Chondrocyte (in vitro differentiated cells): ENCODE measurements at regions not wholly inside any gene's neighbourhood (a gene's known extent, or its start where the extent isn't known, plus 50 kb on each side); places are given as distances from the start of the nearest gene placed in this dataset.

Experiments
- DNase-seq: peaks from one replicate; pipeline ENCODE4 v3.0.0; 2021; ENCODE audit warnings: mixed read lengths, low spot score
- H3K27ac Mint-ChIP-seq: one replicate; pipeline ENCODE4 v1.8.0; 2021; ENCODE audit warnings: mild to moderate bottlenecking, moderate library complexity, mixed read lengths; ENCODE audit not compliant: unreplicated experiment
- H3K27me3 Mint-ChIP-seq: 2 replicates; pipeline ENCODE4 v1.8.0; 2021; ENCODE audit warnings: low read depth, mixed read lengths
- H3K36me3 Mint-ChIP-seq: 2 replicates; pipeline ENCODE4 v1.8.0; 2021; ENCODE audit warnings: low read depth, mixed read lengths
- H3K4me1 Mint-ChIP-seq: 2 replicates; pipeline ENCODE4 v1.8.0; 2021; ENCODE audit warnings: low read depth, mild to moderate bottlenecking, mixed read lengths
- H3K4me3 Mint-ChIP-seq: one replicate; pipeline ENCODE4 v1.8.0; 2021; ENCODE audit warnings: mild to moderate bottlenecking, moderate library complexity, mixed read lengths; ENCODE audit not compliant: unreplicated experiment
- H3K9me3 Mint-ChIP-seq: 2 replicates; pipeline ENCODE4 v1.8.0; 2021; ENCODE audit warnings: low read depth, mixed read lengths
- TF ChIP-seq, protein P1 (sequence below): fragments of 200-600 bp; sonication (generic); IDR thresholded peaks from 2 replicates; pipeline ENCODE4 v1.5.0; 2021; ENCODE audit warnings: antibody characterized with exemption, mild to moderate bottlenecking, moderate library complexity

DNA sequence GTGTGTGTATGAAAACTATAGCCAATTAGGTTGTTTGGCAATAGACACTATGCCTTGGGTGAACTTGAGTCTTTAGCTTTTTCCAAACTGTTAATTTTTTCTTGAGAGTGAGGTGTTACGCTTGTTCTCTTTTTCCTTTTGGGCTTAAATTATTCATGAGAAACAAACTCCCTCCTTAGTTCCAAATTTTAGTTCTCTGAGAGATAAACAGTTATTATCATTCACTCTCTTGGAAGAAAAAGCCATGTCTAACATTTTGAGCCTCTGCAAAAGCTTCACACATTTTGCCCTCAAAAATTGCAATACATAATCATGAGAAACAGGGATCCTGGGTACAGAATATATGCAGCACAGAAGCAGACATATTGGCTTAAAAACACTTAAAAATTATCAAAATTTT, 1353.9 kb upstream of the MAP3K7 start:
- H3K36me3 Mint-ChIP-seq = no peaks in the 10 kb centered on the region
- H3K9me3 Mint-ChIP-seq = peaks cover 3% of the 10 kb centered on the region
- H3K4me1 Mint-ChIP-seq = no peaks in the 10 kb centered on the region
- H3K27me3 Mint-ChIP-seq = no peaks in the 10 kb centered on the region
- TF ChIP-seq, protein P1, sequence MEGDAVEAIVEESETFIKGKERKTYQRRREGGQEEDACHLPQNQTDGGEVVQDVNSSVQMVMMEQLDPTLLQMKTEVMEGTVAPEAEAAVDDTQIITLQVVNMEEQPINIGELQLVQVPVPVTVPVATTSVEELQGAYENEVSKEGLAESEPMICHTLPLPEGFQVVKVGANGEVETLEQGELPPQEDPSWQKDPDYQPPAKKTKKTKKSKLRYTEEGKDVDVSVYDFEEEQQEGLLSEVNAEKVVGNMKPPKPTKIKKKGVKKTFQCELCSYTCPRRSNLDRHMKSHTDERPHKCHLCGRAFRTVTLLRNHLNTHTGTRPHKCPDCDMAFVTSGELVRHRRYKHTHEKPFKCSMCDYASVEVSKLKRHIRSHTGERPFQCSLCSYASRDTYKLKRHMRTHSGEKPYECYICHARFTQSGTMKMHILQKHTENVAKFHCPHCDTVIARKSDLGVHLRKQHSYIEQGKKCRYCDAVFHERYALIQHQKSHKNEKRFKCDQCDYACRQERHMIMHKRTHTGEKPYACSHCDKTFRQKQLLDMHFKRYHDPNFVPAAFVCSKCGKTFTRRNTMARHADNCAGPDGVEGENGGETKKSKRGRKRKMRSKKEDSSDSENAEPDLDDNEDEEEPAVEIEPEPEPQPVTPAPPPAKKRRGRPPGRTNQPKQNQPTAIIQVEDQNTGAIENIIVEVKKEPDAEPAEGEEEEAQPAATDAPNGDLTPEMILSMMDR = no peak
- no peak overlapping the region for H3K4me3 Mint-ChIP-seq
- H3K27ac Mint-ChIP-seq = no peak overlapping the region
- no peak for DNase-seq

DNA sequence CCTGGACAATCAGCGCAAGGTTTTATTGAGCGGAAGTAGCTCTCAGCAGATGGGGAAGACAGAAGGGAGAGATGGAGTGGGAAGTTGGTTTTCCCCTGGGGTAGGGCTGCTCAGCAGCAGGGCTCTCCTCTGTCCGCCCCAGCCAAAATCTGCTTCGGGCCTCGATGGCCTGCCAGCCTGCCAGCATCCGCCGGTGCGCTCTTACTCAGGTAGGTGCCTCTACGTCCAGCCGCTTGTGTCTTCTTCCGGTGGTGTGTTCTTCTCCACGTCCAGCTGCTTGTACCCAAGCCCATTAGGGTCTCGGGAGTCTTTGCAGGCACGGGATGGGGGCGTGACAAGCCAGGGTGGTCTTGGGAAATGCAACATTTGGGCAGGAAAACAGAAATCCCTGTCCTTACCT, 1340.0 kb upstream of the MAP3K7 start:
- H3K27me3 Mint-ChIP-seq = no peaks in the 10 kb centered on the region
- peaks cover 6% of the 10 kb centered on the region for H3K36me3 Mint-ChIP-seq
- TF ChIP-seq, protein P1 = no peak

DNA sequence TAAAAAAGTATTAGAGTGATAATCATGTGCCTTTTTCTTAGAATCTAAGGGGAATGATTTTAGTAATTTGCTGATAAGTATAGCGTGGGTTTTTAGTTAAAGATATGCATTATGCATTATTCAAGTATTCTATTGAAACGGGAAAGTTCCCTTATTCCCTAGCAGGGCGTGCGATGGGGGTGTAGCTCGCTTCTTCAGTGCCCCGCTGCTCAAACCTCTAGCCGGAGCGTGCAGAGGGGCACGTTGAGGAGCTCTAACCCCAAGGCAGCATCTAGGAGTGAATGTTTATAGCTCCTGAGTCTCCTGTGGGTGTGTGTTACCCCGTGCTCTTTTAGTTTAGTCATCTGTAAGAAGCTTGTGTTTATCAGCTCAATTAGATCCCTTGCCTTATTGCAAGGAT, 1339.5 kb upstream of the MAP3K7 start:
- H3K9me3 Mint-ChIP-seq = peaks cover 23% of the 10 kb centered on the region
- no peaks in the 10 kb centered on the region for H3K27me3 Mint-ChIP-seq
- no peak overlapping the region for H3K27ac Mint-ChIP-seq
- no peak for DNase-seq
- no peaks in the 10 kb centered on the region for H3K4me1 Mint-ChIP-seq
- no peak overlapping the region for H3K4me3 Mint-ChIP-seq
- H3K36me3 Mint-ChIP-seq = peaks cover 6% of the 10 kb centered on the region
- TF ChIP-seq, protein P1 = no peak

More for the DNA sequence above, 1340.0 kb upstream of the MAP3K7 start:
- peak; percentile 60 for DNase-seq
- Mint-ChIP-seq H3K4me3 (no peak overlapping the region), H3K9me3 (peaks cover 23% of the 10 kb centered on the region), H3K4me1 (no peaks in the 10 kb centered on the region), H3K27ac (no peak overlapping the region)

DNA sequence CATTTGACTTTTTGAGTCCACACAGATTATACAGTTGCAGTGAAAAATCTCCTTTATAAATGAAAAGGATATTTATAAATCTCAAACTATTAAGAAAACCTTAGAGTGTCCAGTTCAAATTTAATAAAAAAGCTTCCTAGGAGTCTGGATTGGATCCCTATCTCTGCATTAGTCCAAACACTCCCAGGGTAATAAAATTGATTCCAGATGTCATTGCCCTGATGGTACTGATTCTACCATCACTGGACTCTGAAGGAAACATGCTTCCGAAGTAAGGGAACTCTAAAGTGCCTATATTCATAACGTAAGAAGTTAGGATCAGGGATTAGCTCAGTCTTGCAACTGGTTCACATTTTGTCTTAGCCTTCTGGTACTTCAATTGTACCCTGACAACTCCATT, 1325.1 kb upstream of the MAP3K7 start:
- peaks cover 2% of the 10 kb centered on the region for H3K36me3 Mint-ChIP-seq
- H3K4me1 Mint-ChIP-seq = no peaks in the 10 kb centered on the region
- H3K27ac Mint-ChIP-seq = no peak overlapping the region
- no peak overlapping the region for H3K4me3 Mint-ChIP-seq
- no peak for DNase-seq
- no peaks in the 10 kb centered on the region for H3K27me3 Mint-ChIP-seq
- peaks cover 8% of the 10 kb centered on the region for H3K9me3 Mint-ChIP-seq
- TF ChIP-seq, protein P1 = no peak

DNA sequence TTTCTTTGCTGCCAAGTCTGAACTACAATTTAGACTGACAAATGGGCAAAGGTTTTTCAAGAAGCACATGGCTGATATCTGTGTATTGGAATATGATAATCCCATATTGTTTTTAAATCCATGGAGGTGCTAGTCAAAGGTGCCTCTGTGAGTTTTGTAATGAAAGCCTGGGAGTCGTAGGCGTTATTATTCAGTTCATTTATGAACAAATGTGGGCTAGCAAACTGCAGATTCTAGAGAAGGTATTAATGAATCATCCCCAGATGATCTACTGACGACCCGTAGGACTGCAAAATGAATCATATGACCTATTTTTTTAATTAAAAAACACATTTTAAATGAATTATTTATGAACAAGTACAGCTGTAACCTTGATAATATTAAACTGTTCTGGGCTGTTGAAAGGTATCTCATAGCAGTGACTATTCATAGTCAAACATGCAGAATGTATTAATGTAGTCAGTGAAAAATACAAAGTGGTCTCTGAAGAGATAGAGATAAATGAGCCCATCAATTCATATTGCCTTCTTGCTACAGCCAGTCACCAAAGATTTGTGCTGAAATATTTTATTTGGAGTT, 1317.8 kb upstream of the MAP3K7 start:
- H3K27ac Mint-ChIP-seq = no peak overlapping the region
- no peaks in the 10 kb centered on the region for H3K27me3 Mint-ChIP-seq
- H3K9me3 Mint-ChIP-seq = peaks cover 7% of the 10 kb centered on the region
- TF ChIP-seq, protein P1 = no peak
- no peak overlapping the region for H3K4me3 Mint-ChIP-seq
- no peaks in the 10 kb centered on the region for H3K36me3 Mint-ChIP-seq
- H3K4me1 Mint-ChIP-seq = no peaks in the 10 kb centered on the region
- DNase-seq = no peak
